ENCODE measurements at regions not wholly inside any gene's neighbourhood (a gene's known extent, or its start where the extent isn't known, plus 50 kb on each side); places are given as distances from the start of the nearest gene placed in this dataset.

- no peak for TF ChIP-seq CTCF (IDR thresholded peaks at IDR 0.05; ENCODE audit: borderline replicate concordance, extremely low read depth, insufficient read depth)
- intact Hi-C loops (cut with DNase I) = no loop called here
- Histone ChIP-seq H3K4me1 (ENCODE audit: control insufficient read depth in 2 of 3, insufficient read depth in 2 of 3, low read depth in 1 of 3, low read length in 3 of 3) (no peaks in the 10 kb centered on the region), H3K27me3 (ENCODE audit: control insufficient read depth, insufficient read depth, low read length) (no peaks in the 10 kb centered on the region), H3K4me3 (ENCODE audit: low read length in 3 of 3) (no peak overlapping the region), H3K9ac (ENCODE audit: low read length in 3 of 3) (no peak overlapping the region), H3K36me3 (ENCODE audit: control insufficient read depth in 2 of 3, insufficient read depth in 3 of 3, low read length in 3 of 3) (no peaks in the 10 kb centered on the region), H3K27ac (ENCODE audit: low read depth in 2 of 2, low read length in 2 of 2) (no peak overlapping the region), H3K9me3 (ENCODE audit: control insufficient read depth in 2 of 3, insufficient read depth in 1 of 3, low read length in 3 of 3) (no peaks in the 10 kb centered on the region)
- no peak for DNase-seq
- no peak for FAIRE-seq
These were observed 649.8 kb downstream of the DHX35 start for GRCh38 chr20:39611901-39612300.

- H3K4me1 ChIP-seq (ENCODE audit: control insufficient read depth in 2 of 3, insufficient read depth in 2 of 3, low read depth in 1 of 3, low read length in 3 of 3) = no peaks in the 10 kb centered on the region
- no peaks in the 10 kb centered on the region for H3K36me3 ChIP-seq (ENCODE audit: control insufficient read depth in 2 of 3, insufficient read depth in 3 of 3, low read length in 3 of 3)
- H3K9ac ChIP-seq (ENCODE audit: low read length in 3 of 3) = no peak overlapping the region
- no peaks in the 10 kb centered on the region for H3K27me3 ChIP-seq (ENCODE audit: control insufficient read depth, insufficient read depth, low read length)
- DNase-seq (peak in 1 of 5 donors; percentile 7), FAIRE-seq (no peak)
- no peak overlapping the region for H3K27ac ChIP-seq (ENCODE audit: low read depth in 2 of 2, low read length in 2 of 2)
- H3K9me3 ChIP-seq (ENCODE audit: control insufficient read depth in 2 of 3, insufficient read depth in 1 of 3, low read length in 3 of 3) = no peaks in the 10 kb centered on the region
- intact Hi-C loops (cut with DNase I) = no loop called here
- TF ChIP-seq CTCF (IDR thresholded peaks at IDR 0.05; ENCODE audit: borderline replicate concordance, extremely low read depth, insufficient read depth) = no peak
- no peak overlapping the region for H3K4me3 ChIP-seq (ENCODE audit: low read length in 3 of 3)
These were observed 645.0 kb downstream of the DHX35 start for GRCh38 chr20:39607141-39607540.

- no peak for TF ChIP-seq CTCF (IDR thresholded peaks at IDR 0.05; ENCODE audit: borderline replicate concordance, extremely low read depth, insufficient read depth)
- Histone ChIP-seq H3K4me3 (ENCODE audit: low read length in 3 of 3) (no peak overlapping the region), H3K9ac (ENCODE audit: low read length in 3 of 3) (no peak overlapping the region), H3K27me3 (ENCODE audit: control insufficient read depth, insufficient read depth, low read length) (no peaks in the 10 kb centered on the region), H3K36me3 (ENCODE audit: control insufficient read depth in 2 of 3, insufficient read depth in 3 of 3, low read length in 3 of 3) (no peaks in the 10 kb centered on the region), H3K27ac (ENCODE audit: low read depth in 2 of 2, low read length in 2 of 2) (no peak overlapping the region), H3K4me1 (ENCODE audit: control insufficient read depth in 2 of 3, insufficient read depth in 2 of 3, low read depth in 1 of 3, low read length in 3 of 3) (no peaks in the 10 kb centered on the region), H3K9me3 (ENCODE audit: control insufficient read depth in 2 of 3, insufficient read depth in 1 of 3, low read length in 3 of 3) (no peaks in the 10 kb centered on the region)
- no peak for FAIRE-seq
- DNase-seq = no peak
- intact Hi-C loops (cut with DNase I) = no loop called here
These were observed 643.8 kb downstream of the DHX35 start for GRCh38 chr20:39605908-39606307.

- no peaks in the 10 kb centered on the region for H3K27me3 ChIP-seq (ENCODE audit: control insufficient read depth, insufficient read depth, low read length)
- no peaks in the 10 kb centered on the region for H3K9me3 ChIP-seq (ENCODE audit: control insufficient read depth in 2 of 3, insufficient read depth in 1 of 3, low read length in 3 of 3)
- H3K9ac ChIP-seq (ENCODE audit: low read length in 3 of 3) = no peak overlapping the region
- H3K27ac ChIP-seq (ENCODE audit: low read depth in 2 of 2, low read length in 2 of 2) = no peak overlapping the region
- no peaks in the 10 kb centered on the region for H3K4me1 ChIP-seq (ENCODE audit: control insufficient read depth in 2 of 3, insufficient read depth in 2 of 3, low read depth in 1 of 3, low read length in 3 of 3)
- H3K4me3 ChIP-seq (ENCODE audit: low read length in 3 of 3) = no peak overlapping the region
- no peaks in the 10 kb centered on the region for H3K36me3 ChIP-seq (ENCODE audit: control insufficient read depth in 2 of 3, insufficient read depth in 3 of 3, low read length in 3 of 3)
- DNase-seq (no peak), FAIRE-seq (peak; percentile 55)
- TF ChIP-seq CTCF (IDR thresholded peaks at IDR 0.05; ENCODE audit: borderline replicate concordance, extremely low read depth, insufficient read depth) = no peak
- intact Hi-C loops (cut with DNase I) = no loop called here
These were observed 643.2 kb downstream of the DHX35 start for GRCh38 chr20:39605361-39605760.

Measured in kidney (tissue), 13 donors.